GM21529 (cell line): ENCODE measurements at regions not wholly inside any gene's neighbourhood (a gene's known extent, or its start where the extent isn't known, plus 50 kb on each side); places are given as distances from the start of the nearest gene placed in this dataset.

ENCODE experiments used
- ATAC-seq: cut with Tn5 transposase; IDR thresholded peaks from one replicate; pipeline ENCODE4 v1.9.1; 2021; ENCODE audit not compliant: unreplicated experiment

- ATAC-seq, result no peak
These were observed 600.8 kb downstream of the DIAPH3 start for GRCh38 chr13:59562924-59563323.

GRCh38 chr13:59566561-59566960, 597.2 kb downstream of the DIAPH3 start:
- ATAC-seq, result no peak

- ATAC-seq, result no peak
These were observed 595.4 kb downstream of the DIAPH3 start for GRCh38 chr13:59568306-59568705.

- ATAC-seq, result no peak
These were observed 593.5 kb downstream of the DIAPH3 start for GRCh38 chr13:59570204-59570603.

GRCh38 chr13:59584101-59584500, 579.6 kb downstream of the DIAPH3 start:
- no peak for ATAC-seq

GRCh38 chr13:59584761-59585670, 578.7 kb downstream of the DIAPH3 start:
- ATAC-seq, result no peak

- ATAC-seq, result no peak
These were observed 576.7 kb downstream of the DIAPH3 start for GRCh38 chr13:59587030-59587429.

- no peak for ATAC-seq
These were observed 575.6 kb downstream of the DIAPH3 start for GRCh38 chr13:59587971-59588716.

GRCh38 chr13:59588717-59589067, 575.0 kb downstream of the DIAPH3 start:
- ATAC-seq, result no peak

GRCh38 chr13:59601993-59602392, 561.7 kb downstream of the DIAPH3 start:
- ATAC-seq, result no peak

GRCh38 chr13:59603646-59604045, 560.1 kb downstream of the DIAPH3 start:
- no peak for ATAC-seq

GRCh38 chr13:59607172-59607571, 556.6 kb downstream of the DIAPH3 start:
- ATAC-seq, result no peak

- ATAC-seq, result no peak
These were observed 555.9 kb downstream of the DIAPH3 start for GRCh38 chr13:59607780-59608233.

GRCh38 chr13:59609421-59609820, 554.3 kb downstream of the DIAPH3 start:
- no peak for ATAC-seq
